Posterior vena cava (tissue), 2 donors: ENCODE measurements at regions not wholly inside any gene's neighbourhood (a gene's known extent, or its start where the extent isn't known, plus 50 kb on each side); places are given as distances from the start of the nearest gene placed in this dataset.

Experiments
- DNase-seq: peaks from one replicate; pipeline ENCODE4 v3.0.0-alpha.2; 2020; ENCODE audit warnings: low spot score
- intact Hi-C, 2 donors: fragments of 100-400 bp; cut with DNase I; formaldehyde crosslinking; loops; one replicate each; pipeline versions ENCODE4 v1.14.1 to v1.14.2; 2022 to 2023
- donor health status: DM: yes; HTN: yes; CAD: no.
- donor health status: DM: yes; HTN: yes; CAD: no.

GRCh38 chr10:94260455-94260854 is 102.3 kb downstream of the NOC3L start:
- DNase-seq: no peak
- intact Hi-C loops: no loop called here

DNA sequence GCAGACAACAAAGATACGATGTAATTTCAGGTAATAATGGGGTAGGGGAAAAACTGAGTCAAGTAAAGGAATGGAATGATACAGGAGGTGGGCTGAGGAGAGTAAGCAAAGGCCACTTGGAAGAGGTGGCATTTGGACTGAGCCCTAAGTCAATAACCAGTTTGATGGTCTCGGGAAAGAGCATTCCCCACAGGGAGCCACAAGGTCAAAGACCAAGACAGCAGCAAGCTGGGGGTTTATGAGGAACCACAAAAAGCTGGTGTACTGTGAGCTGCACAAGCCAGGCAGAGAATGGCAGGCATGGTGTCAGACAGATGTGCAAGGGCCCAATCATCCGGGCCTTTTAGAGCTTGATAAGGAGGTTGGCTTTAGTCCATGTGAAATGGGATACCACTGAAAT is 98.7 kb downstream of the NOC3L start:
- no peak for DNase-seq
- intact Hi-C loops: no loop called here

GRCh38 chr10:94266091-94266490 is 96.6 kb downstream of the NOC3L start:
- DNase-seq: no peak
- intact Hi-C loops: no loop called here

- no peak for DNase-seq
- intact Hi-C loops: no loop called here
Observed at GRCh38 chr10:94268652-94269051, 94.1 kb downstream of the NOC3L start.

- DNase-seq: peak; percentile 84
- intact Hi-C loops: no loop called here
Observed at GRCh38 chr10:94274142-94274787, 88.5 kb downstream of the NOC3L start.

DNA sequence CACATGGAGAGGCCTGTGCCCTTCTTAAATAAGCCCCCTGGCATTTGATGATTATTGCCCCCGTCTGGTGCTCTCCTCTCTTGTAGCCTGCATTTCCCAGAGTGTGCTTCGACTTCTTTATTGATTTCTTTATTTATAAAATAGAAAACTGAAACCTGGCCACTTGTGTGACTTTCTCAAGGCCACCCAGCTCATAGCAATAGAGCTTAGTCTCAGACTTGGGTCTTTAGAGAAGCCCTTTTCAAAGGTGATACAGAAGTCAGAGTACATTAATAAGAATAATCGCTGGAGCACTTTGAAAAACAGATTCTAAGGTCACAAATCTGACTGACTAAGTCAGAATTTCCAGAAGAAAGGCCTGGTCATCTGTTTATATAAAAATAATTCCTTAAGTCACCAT is 86.6 kb downstream of the NOC3L start:
- intact Hi-C loops: no loop called here
- DNase-seq: no peak

DNA sequence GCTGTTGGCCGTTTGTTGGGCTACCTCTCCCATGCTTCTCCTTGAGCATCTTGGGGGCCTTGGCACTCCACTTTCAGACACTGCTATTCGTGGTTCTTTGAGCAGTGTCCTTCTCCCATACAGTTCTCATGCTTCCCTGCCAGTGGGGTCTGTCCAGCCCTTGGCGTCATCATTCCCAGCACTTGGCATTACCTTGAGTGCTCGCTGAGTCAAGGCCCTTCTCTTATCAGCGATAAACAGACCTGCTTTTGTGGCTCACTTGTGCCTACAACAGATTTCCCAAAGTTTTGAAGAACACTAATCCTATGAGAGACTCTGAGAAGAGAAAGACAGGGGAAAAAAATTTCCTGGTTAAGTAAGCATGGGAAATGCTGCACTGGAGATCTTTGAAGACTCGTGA is 85.3 kb downstream of the NOC3L start:
- intact Hi-C loops: no loop called here
- DNase-seq: no peak

- intact Hi-C loops: no loop called here
- DNase-seq: no peak
Observed at GRCh38 chr10:94279835-94280709, 82.7 kb downstream of the NOC3L start.

DNA sequence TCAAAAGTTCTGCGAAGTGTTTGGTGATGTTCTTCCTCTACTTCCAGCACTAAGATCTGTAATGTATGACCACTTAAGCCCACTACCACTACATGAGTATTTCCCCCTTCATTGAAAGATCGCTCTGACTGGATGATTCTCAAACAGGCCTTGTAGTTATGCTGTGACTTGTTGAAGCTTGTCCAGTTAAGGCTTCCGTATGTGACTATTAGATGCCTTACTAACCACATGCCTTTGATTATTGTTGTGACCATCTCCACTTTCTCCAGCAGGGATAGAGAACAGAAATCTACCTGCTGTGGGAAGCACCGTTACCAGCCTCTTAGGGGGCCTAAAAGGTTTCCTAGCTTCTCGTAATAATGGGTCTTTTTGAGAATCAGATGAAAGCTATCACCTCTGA is 81.1 kb downstream of the NOC3L start:
- DNase-seq: no peak
- intact Hi-C loops: no loop called here

DNA sequence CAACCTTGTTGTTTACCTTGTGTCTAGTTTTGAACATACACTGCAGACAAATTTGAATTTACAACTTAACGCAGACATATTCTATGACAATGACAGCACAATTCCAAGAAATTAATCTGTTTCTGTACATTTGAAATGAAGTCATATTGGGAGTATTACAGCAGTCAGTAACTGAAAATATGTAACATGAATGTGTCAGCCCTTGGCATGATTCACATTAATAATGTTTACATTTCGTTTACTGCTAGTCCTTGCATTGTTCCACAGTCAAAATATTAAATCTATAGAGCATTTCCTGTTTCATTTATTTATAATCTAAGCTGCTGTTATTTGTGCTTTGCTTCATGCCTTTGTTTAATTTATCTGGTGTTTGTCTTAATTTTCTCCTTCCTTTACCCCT is 80.4 kb downstream of the NOC3L start:
- intact Hi-C loops: no loop called here

More for the DNA sequence above, 80.4 kb downstream of the NOC3L start:
- DNase-seq: no peak
